ENCODE measurements at regions not wholly inside any gene's neighbourhood (a gene's known extent, or its start where the extent isn't known, plus 50 kb on each side); places are given as distances from the start of the nearest gene placed in this dataset.

GRCh38 chr3:152915695-152916094 is 80.8 kb downstream of the P2RY1 start:
- no peaks in the 10 kb centered on the region for H3K36me3 ChIP-seq (ENCODE audit: control insufficient read depth in 2 of 2, insufficient read depth in 2 of 2, low read length in 2 of 2)
- H3K27me3 ChIP-seq (ENCODE audit: control insufficient read depth in 2 of 2, insufficient read depth in 2 of 2, low read length in 2 of 2), result no peaks in the 10 kb centered on the region
- no peak overlapping the region for H3K27ac ChIP-seq (ENCODE audit: low read depth in 2 of 2, low read length in 2 of 2)
- no peak overlapping the region for H3K4me3 ChIP-seq (ENCODE audit: low read length in 2 of 2)
- no peaks in the 10 kb centered on the region for H3K4me1 ChIP-seq (ENCODE audit: control insufficient read depth in 2 of 2, insufficient read depth in 2 of 2, low read length in 2 of 2)
- no peak overlapping the region for H3K9ac ChIP-seq (ENCODE audit: low read depth in 1 of 2, low read length in 2 of 2)
- no peaks in the 10 kb centered on the region for H3K9me3 ChIP-seq (ENCODE audit: control insufficient read depth in 2 of 2, low read length in 2 of 2)

DNA sequence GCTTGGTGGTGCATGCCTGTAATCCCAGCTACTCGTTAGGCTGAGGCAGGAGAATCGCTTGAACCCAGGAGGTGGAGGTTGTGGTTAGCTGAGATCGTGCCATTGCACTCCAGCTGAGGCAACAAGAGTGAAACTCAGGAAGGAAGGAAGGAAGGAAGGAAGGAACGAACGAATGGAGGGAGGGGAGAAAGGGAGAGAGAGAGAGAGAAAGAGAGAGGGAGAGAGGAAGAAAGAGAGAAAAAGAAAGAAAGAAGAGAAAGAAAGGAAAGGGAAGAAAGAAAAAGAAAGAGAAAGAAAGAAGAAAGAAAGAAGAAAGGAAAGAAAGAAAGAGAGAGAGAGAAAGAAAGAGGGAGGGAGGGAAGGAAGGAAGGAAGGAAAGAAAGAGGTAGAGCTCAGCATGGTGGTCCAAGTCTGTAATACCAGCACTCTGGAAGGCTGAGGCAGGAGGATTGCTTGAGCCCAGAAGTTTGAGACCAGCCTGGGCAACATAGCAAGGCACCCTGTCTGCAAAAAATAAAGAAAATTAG is 81.9 kb downstream of the P2RY1 start:
- no peaks in the 10 kb centered on the region for H3K9me3 ChIP-seq (ENCODE audit: control insufficient read depth in 2 of 2, low read length in 2 of 2)

GRCh38 chr3:152921351-152921750 is 86.4 kb downstream of the P2RY1 start:
- no peaks in the 10 kb centered on the region for H3K36me3 ChIP-seq (ENCODE audit: control insufficient read depth in 2 of 2, insufficient read depth in 2 of 2, low read length in 2 of 2)
- H3K27ac ChIP-seq (ENCODE audit: low read depth in 2 of 2, low read length in 2 of 2), result no peak overlapping the region
- no peaks in the 10 kb centered on the region for H3K27me3 ChIP-seq (ENCODE audit: control insufficient read depth in 2 of 2, insufficient read depth in 2 of 2, low read length in 2 of 2)
- H3K4me1 ChIP-seq (ENCODE audit: control insufficient read depth in 2 of 2, insufficient read depth in 2 of 2, low read length in 2 of 2), result no peaks in the 10 kb centered on the region
- H3K9me3 ChIP-seq (ENCODE audit: control insufficient read depth in 2 of 2, low read length in 2 of 2), result no peaks in the 10 kb centered on the region
- no peak overlapping the region for H3K9ac ChIP-seq (ENCODE audit: low read depth in 1 of 2, low read length in 2 of 2)
- no peak overlapping the region for H3K4me3 ChIP-seq (ENCODE audit: low read length in 2 of 2)

More for the DNA sequence above, 81.9 kb downstream of the P2RY1 start:
- no peaks in the 10 kb centered on the region for H3K4me1 ChIP-seq (ENCODE audit: control insufficient read depth in 2 of 2, insufficient read depth in 2 of 2, low read length in 2 of 2)
- no peak overlapping the region for H3K27ac ChIP-seq (ENCODE audit: low read depth in 2 of 2, low read length in 2 of 2)
- no peaks in the 10 kb centered on the region for H3K27me3 ChIP-seq (ENCODE audit: control insufficient read depth in 2 of 2, insufficient read depth in 2 of 2, low read length in 2 of 2)
- H3K9ac ChIP-seq (ENCODE audit: low read depth in 1 of 2, low read length in 2 of 2), result no peak overlapping the region
- no peak overlapping the region for H3K4me3 ChIP-seq (ENCODE audit: low read length in 2 of 2)
- no peaks in the 10 kb centered on the region for H3K36me3 ChIP-seq (ENCODE audit: control insufficient read depth in 2 of 2, insufficient read depth in 2 of 2, low read length in 2 of 2)

GRCh38 chr3:152922554-152922953 is 87.6 kb downstream of the P2RY1 start:
- no peaks in the 10 kb centered on the region for H3K4me1 ChIP-seq (ENCODE audit: control insufficient read depth in 2 of 2, insufficient read depth in 2 of 2, low read length in 2 of 2)
- no peaks in the 10 kb centered on the region for H3K9me3 ChIP-seq (ENCODE audit: control insufficient read depth in 2 of 2, low read length in 2 of 2)
- no peak overlapping the region for H3K9ac ChIP-seq (ENCODE audit: low read depth in 1 of 2, low read length in 2 of 2)
- H3K4me3 ChIP-seq (ENCODE audit: low read length in 2 of 2), result no peak overlapping the region
- no peaks in the 10 kb centered on the region for H3K36me3 ChIP-seq (ENCODE audit: control insufficient read depth in 2 of 2, insufficient read depth in 2 of 2, low read length in 2 of 2)
- no peak overlapping the region for H3K27ac ChIP-seq (ENCODE audit: low read depth in 2 of 2, low read length in 2 of 2)
- H3K27me3 ChIP-seq (ENCODE audit: control insufficient read depth in 2 of 2, insufficient read depth in 2 of 2, low read length in 2 of 2), result no peaks in the 10 kb centered on the region

DNA sequence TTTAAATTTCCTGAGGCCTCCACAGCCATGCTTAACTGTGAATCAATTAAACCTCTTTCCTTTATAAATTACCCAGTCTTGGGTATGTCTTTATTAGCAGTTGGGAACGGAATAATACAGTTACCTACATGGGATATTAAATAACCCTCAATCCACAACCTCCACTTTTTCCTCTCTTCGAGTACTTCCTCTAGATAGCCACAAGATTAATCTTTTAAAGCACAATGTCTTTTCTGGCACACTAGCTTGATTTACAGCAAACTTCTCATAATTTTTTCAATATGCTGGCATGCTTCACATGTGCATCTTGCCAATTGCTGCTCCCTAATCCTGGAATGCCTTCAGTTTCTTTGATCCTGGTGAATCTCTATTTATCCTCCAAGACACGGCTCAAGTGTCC is 92.2 kb downstream of the P2RY1 start:
- no peaks in the 10 kb centered on the region for H3K27me3 ChIP-seq (ENCODE audit: control insufficient read depth in 2 of 2, insufficient read depth in 2 of 2, low read length in 2 of 2)
- no peaks in the 10 kb centered on the region for H3K9me3 ChIP-seq (ENCODE audit: control insufficient read depth in 2 of 2, low read length in 2 of 2)
- no peak overlapping the region for H3K4me3 ChIP-seq (ENCODE audit: low read length in 2 of 2)
- no peaks in the 10 kb centered on the region for H3K4me1 ChIP-seq (ENCODE audit: control insufficient read depth in 2 of 2, insufficient read depth in 2 of 2, low read length in 2 of 2)
- H3K27ac ChIP-seq (ENCODE audit: low read depth in 2 of 2, low read length in 2 of 2), result no peak overlapping the region
- no peaks in the 10 kb centered on the region for H3K36me3 ChIP-seq (ENCODE audit: control insufficient read depth in 2 of 2, insufficient read depth in 2 of 2, low read length in 2 of 2)
- no peak overlapping the region for H3K9ac ChIP-seq (ENCODE audit: low read depth in 1 of 2, low read length in 2 of 2)

- Histone ChIP-seq H3K9ac (ENCODE audit: low read depth in 1 of 2, low read length in 2 of 2) (no peak overlapping the region), H3K4me1 (ENCODE audit: control insufficient read depth in 2 of 2, insufficient read depth in 2 of 2, low read length in 2 of 2) (no peaks in the 10 kb centered on the region), H3K36me3 (ENCODE audit: control insufficient read depth in 2 of 2, insufficient read depth in 2 of 2, low read length in 2 of 2) (no peaks in the 10 kb centered on the region), H3K4me3 (ENCODE audit: low read length in 2 of 2) (no peak overlapping the region), H3K27me3 (ENCODE audit: control insufficient read depth in 2 of 2, insufficient read depth in 2 of 2, low read length in 2 of 2) (no peaks in the 10 kb centered on the region), H3K27ac (ENCODE audit: low read depth in 2 of 2, low read length in 2 of 2) (no peak overlapping the region), H3K9me3 (ENCODE audit: control insufficient read depth in 2 of 2, low read length in 2 of 2) (no peaks in the 10 kb centered on the region)
Observed at GRCh38 chr3:152930516-152930915, 95.6 kb downstream of the P2RY1 start.

GRCh38 chr3:152937234-152937633 is 102.3 kb downstream of the P2RY1 start:
- peaks cover 9% of the 10 kb centered on the region in 2 donors for H3K4me1 ChIP-seq (ENCODE audit: control insufficient read depth in 2 of 2, insufficient read depth in 2 of 2, low read length in 2 of 2)
- H3K36me3 ChIP-seq (ENCODE audit: control insufficient read depth in 2 of 2, insufficient read depth in 2 of 2, low read length in 2 of 2), result no peaks in the 10 kb centered on the region
- H3K9me3 ChIP-seq (ENCODE audit: control insufficient read depth in 2 of 2, low read length in 2 of 2), result no peaks in the 10 kb centered on the region
- no peaks in the 10 kb centered on the region for H3K27me3 ChIP-seq (ENCODE audit: control insufficient read depth in 2 of 2, insufficient read depth in 2 of 2, low read length in 2 of 2)
- H3K27ac ChIP-seq (ENCODE audit: low read depth in 2 of 2, low read length in 2 of 2), result no peak overlapping the region
- no peak overlapping the region for H3K4me3 ChIP-seq (ENCODE audit: low read length in 2 of 2)
- no peak overlapping the region for H3K9ac ChIP-seq (ENCODE audit: low read depth in 1 of 2, low read length in 2 of 2)

DNA sequence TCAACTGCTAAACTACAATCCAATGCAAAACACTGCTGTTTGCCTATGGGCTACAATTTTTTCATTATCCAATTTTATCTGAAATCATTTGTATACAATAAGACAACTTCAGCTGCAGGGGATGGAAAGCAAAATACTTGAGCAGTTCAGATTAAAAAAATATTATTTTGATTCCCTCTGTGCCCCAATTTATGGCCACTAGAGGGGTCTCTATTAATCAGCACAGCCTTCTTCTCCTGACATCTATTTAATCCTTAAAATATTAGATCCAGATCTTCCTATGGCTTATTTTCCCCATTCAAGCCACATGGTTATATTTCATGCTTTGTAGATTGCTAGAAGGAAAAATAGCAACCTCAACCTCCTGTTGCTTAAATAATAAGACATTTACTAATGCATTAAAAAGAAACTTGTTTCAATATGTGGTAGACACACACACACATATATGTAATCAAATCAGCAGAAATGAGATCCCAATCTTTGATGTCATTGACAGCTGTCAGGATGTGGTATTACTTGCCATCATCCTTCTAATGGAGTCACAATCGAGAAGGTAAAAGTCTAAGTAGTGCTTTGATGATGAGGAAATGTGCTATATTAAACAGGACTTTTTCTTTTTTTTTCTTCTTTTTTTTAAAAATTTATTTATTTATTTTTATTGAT is 104.2 kb downstream of the P2RY1 start:
- Histone ChIP-seq H3K9ac (ENCODE audit: low read depth in 1 of 2, low read length in 2 of 2) (no peak overlapping the region), H3K36me3 (ENCODE audit: control insufficient read depth in 2 of 2, insufficient read depth in 2 of 2, low read length in 2 of 2) (no peaks in the 10 kb centered on the region), H3K9me3 (ENCODE audit: control insufficient read depth in 2 of 2, low read length in 2 of 2) (no peaks in the 10 kb centered on the region), H3K27ac (ENCODE audit: low read depth in 2 of 2, low read length in 2 of 2) (no peak overlapping the region), H3K4me1 (ENCODE audit: control insufficient read depth in 2 of 2, insufficient read depth in 2 of 2, low read length in 2 of 2) (peaks cover 13 to 14% of the 10 kb centered on the region in 2 donors), H3K27me3 (ENCODE audit: control insufficient read depth in 2 of 2, insufficient read depth in 2 of 2, low read length in 2 of 2) (no peaks in the 10 kb centered on the region), H3K4me3 (ENCODE audit: low read length in 2 of 2) (no peak overlapping the region)

GRCh38 chr3:152941859-152942258 is 106.9 kb downstream of the P2RY1 start:
- Histone ChIP-seq H3K27me3 (ENCODE audit: control insufficient read depth in 2 of 2, insufficient read depth in 2 of 2, low read length in 2 of 2) (no peaks in the 10 kb centered on the region), H3K4me3 (ENCODE audit: low read length in 2 of 2) (no peak overlapping the region), H3K36me3 (ENCODE audit: control insufficient read depth in 2 of 2, insufficient read depth in 2 of 2, low read length in 2 of 2) (no peaks in the 10 kb centered on the region), H3K4me1 (ENCODE audit: control insufficient read depth in 2 of 2, insufficient read depth in 2 of 2, low read length in 2 of 2) (peaks cover 13 to 14% of the 10 kb centered on the region in 2 donors), H3K9me3 (ENCODE audit: control insufficient read depth in 2 of 2, low read length in 2 of 2) (no peaks in the 10 kb centered on the region), H3K9ac (ENCODE audit: low read depth in 1 of 2, low read length in 2 of 2) (no peak overlapping the region), H3K27ac (ENCODE audit: low read depth in 2 of 2, low read length in 2 of 2) (peak overlapping the region in 1 of 2 donors; percentile 52)

DNA sequence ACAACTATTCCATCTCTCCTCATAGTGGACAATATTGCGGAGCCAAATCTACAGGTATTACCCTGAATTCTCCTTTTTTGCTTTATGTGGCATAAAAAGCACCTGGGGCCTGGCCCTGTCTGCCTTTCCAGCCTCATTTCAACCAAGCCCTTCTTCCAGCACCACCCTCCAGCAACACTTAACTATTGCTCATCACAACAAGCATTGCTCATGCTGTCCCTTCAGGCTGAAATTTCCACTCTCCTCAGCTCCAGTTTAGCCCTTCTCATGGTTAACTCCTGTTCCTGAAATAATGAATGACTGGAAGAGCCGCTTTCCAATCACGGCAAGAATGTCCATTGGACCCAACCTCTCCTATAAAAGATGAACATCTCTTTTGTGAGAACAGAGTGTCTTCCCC is 107.4 kb downstream of the P2RY1 start:
- H3K36me3 ChIP-seq (ENCODE audit: control insufficient read depth in 2 of 2, insufficient read depth in 2 of 2, low read length in 2 of 2), result no peaks in the 10 kb centered on the region
- peak overlapping the region in 1 of 2 donors; percentile 52 for H3K27ac ChIP-seq (ENCODE audit: low read depth in 2 of 2, low read length in 2 of 2)
- H3K4me3 ChIP-seq (ENCODE audit: low read length in 2 of 2), result peak overlapping the region in 1 of 2 donors; percentile 13
- no peaks in the 10 kb centered on the region for H3K27me3 ChIP-seq (ENCODE audit: control insufficient read depth in 2 of 2, insufficient read depth in 2 of 2, low read length in 2 of 2)
- no peak overlapping the region for H3K9ac ChIP-seq (ENCODE audit: low read depth in 1 of 2, low read length in 2 of 2)
- peaks cover 13 to 14% of the 10 kb centered on the region in 2 donors for H3K4me1 ChIP-seq (ENCODE audit: control insufficient read depth in 2 of 2, insufficient read depth in 2 of 2, low read length in 2 of 2)
- H3K9me3 ChIP-seq (ENCODE audit: control insufficient read depth in 2 of 2, low read length in 2 of 2), result no peaks in the 10 kb centered on the region

All from mucosa of rectum (tissue), 2 donors.